Prostate gland (tissue), 2 donors: ENCODE measurements at regions not wholly inside any gene's neighbourhood (a gene's known extent, or its start where the extent isn't known, plus 50 kb on each side); places are given as distances from the start of the nearest gene placed in this dataset.

ENCODE experiments used
- DNase-seq: peaks from one replicate; pipeline ENCODE4 v3.0.0-alpha.2; 2019; ENCODE audit warnings: low spot score
- H3K27ac ChIP-seq, 2 donors: fragments of 200-600 bp; sonication (generic); 2 replicates each; pipeline ENCODE4 v1.5.1; 2017 to 2019
- H3K27me3 ChIP-seq: fragments of 200-600 bp; sonication (generic); replicated peaks from 2 replicates; pipeline ENCODE4 v1.5.1; 2019; ENCODE audit not compliant: insufficient read depth
- H3K36me3 ChIP-seq, 2 donors: fragments of 200-600 bp; sonication (generic); 1 replicate in 1 of 2; 2 replicates in 1 of 2; pipeline versions ENCODE4 v1.5.1 to v1.8.1; 2017 to 2019
- H3K4me1 ChIP-seq: fragments of 200-600 bp; sonication (generic); replicated peaks from 2 replicates; pipeline ENCODE4 v1.5.1; 2019
- H3K4me3 ChIP-seq, 2 donors: fragments of 200-600 bp; sonication (generic); 2 replicates each; pipeline ENCODE4 v1.5.1; 2017 to 2019
- H3K9me3 ChIP-seq: fragments of 200-600 bp; sonication (generic); 2 replicates; pipeline ENCODE4 v1.5.1; 2017
- POLR2A ChIP-seq: fragments of 450-650 bp; IDR thresholded peaks from one replicate; pipeline ENCODE4 v1.6.1; 2016; ENCODE audit warnings: antibody characterized with exemption, mild to moderate bottlenecking
- POLR2AphosphoS5 ChIP-seq: sonication (generic); formaldehyde crosslinking; IDR thresholded peaks from one replicate; pipeline ENCODE4 v1.6.1; 2017; ENCODE audit warnings: antibody characterized with exemption
- WGBS: methylation state at CpG from one replicate; pipeline ENCODE4 v1.1.5; 2018; 5-methylcytosine and 5-hydroxymethylcytosine counted together
- intact Hi-C: fragments of 100-400 bp; cut with DNase I; formaldehyde crosslinking; loops from one replicate; pipeline ENCODE4 v1.14.2; 2022
- TF ChIP-seq, protein P1 (sequence below), 4 experiments: fragments of 200-600 bp in 2 of 4; fragments of 450-650 bp in 2 of 4; sonication (generic) in 2 of 4; IDR thresholded peaks; 1 replicate in 3 of 4; 2 replicates in 1 of 4; pipeline ENCODE4 v1.5.1; 2016 to 2019; ENCODE audit warnings: antibody characterized with exemption in 4 of 4, mild to moderate bottlenecking in 2 of 4, moderate library complexity in 2 of 4

DNA sequence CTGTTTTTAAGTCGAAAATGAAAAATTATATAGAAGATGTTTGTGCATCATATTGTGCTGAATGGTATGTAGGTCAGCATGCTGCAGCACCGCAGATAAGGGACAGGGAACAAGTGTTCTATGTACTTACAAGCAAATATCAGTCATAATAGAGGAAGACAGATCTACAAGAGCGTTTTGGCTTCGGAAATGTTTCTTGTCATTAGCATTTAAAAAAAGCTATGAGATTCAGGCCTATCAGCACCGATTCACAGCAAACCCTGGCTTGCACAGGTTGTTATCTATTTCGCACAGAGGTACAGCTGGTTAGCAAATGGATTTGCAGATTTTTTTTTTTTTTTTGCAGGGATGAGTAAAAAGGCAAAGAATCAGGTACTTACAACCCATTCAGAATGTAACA is 204.2 kb upstream of the TBC1D5 start:
- Histone ChIP-seq H3K27ac (no peak overlapping the region), H3K4me1 (no peaks in the 10 kb centered on the region), H3K4me3 (no peak overlapping the region), H3K27me3 (no peaks in the 10 kb centered on the region), H3K36me3 (no peaks in the 10 kb centered on the region), H3K9me3 (no peaks in the 10 kb centered on the region)
- intact Hi-C loops, result no loop called here
- 81% methylated on average over 6 of the region's 6 CpGs for WGBS
- DNase-seq, result no peak
- TF ChIP-seq, protein P1, sequence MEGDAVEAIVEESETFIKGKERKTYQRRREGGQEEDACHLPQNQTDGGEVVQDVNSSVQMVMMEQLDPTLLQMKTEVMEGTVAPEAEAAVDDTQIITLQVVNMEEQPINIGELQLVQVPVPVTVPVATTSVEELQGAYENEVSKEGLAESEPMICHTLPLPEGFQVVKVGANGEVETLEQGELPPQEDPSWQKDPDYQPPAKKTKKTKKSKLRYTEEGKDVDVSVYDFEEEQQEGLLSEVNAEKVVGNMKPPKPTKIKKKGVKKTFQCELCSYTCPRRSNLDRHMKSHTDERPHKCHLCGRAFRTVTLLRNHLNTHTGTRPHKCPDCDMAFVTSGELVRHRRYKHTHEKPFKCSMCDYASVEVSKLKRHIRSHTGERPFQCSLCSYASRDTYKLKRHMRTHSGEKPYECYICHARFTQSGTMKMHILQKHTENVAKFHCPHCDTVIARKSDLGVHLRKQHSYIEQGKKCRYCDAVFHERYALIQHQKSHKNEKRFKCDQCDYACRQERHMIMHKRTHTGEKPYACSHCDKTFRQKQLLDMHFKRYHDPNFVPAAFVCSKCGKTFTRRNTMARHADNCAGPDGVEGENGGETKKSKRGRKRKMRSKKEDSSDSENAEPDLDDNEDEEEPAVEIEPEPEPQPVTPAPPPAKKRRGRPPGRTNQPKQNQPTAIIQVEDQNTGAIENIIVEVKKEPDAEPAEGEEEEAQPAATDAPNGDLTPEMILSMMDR (IDR thresholded peaks at IDR 0.05), result no peak
- TF ChIP-seq POLR2AphosphoS5 (no peak), POLR2A (no peak)

- H3K4me3 ChIP-seq, result no peak overlapping the region
These were observed 203.5 kb upstream of the TBC1D5 start for GRCh38 chr3:17945799-17946399.

GRCh38 chr3:17945018-17945798 is 202.8 kb upstream of the TBC1D5 start:
- intact Hi-C loops, result no loop called here
- H3K27me3 ChIP-seq, result no peaks in the 10 kb centered on the region
- no peaks in the 10 kb centered on the region for H3K36me3 ChIP-seq
- DNase-seq, result no peak
- no peak overlapping the region for H3K27ac ChIP-seq
- 63% methylated on average over 2 of the region's 2 CpGs for WGBS
- TF ChIP-seq, protein P1 (IDR thresholded peaks at IDR 0.05), result no peak
- TF ChIP-seq POLR2AphosphoS5 (no peak), POLR2A (no peak)
- no peaks in the 10 kb centered on the region for H3K9me3 ChIP-seq
- H3K4me3 ChIP-seq, result no peak overlapping the region
- no peaks in the 10 kb centered on the region for H3K4me1 ChIP-seq

More at GRCh38 chr3:17945799-17946399, 203.5 kb upstream of the TBC1D5 start:
- no peak for DNase-seq
- no peak for TF ChIP-seq POLR2A
- TF ChIP-seq, protein P1 (IDR thresholded peaks at IDR 0.05), result no peak
- TF ChIP-seq POLR2AphosphoS5, result no peak
- WGBS, result 80% methylated on average over 6 of the region's 6 CpGs
- Histone ChIP-seq H3K9me3 (no peaks in the 10 kb centered on the region), H3K36me3 (no peaks in the 10 kb centered on the region), H3K27me3 (no peaks in the 10 kb centered on the region), H3K27ac (no peak overlapping the region), H3K4me1 (no peaks in the 10 kb centered on the region)
- intact Hi-C loops, result no loop called here

- Histone ChIP-seq H3K36me3 (no peaks in the 10 kb centered on the region), H3K4me1 (no peaks in the 10 kb centered on the region), H3K27ac (no peak overlapping the region), H3K9me3 (no peaks in the 10 kb centered on the region), H3K4me3 (no peak overlapping the region), H3K27me3 (no peaks in the 10 kb centered on the region)
- 98% methylated on average over 2 of the region's 2 CpGs for WGBS
- intact Hi-C loops, result no loop called here
- TF ChIP-seq, protein P1 (IDR thresholded peaks at IDR 0.05), result no peak
- TF ChIP-seq POLR2A, result no peak
- no peak for TF ChIP-seq POLR2AphosphoS5
- no peak for DNase-seq
These were observed 200.4 kb upstream of the TBC1D5 start for GRCh38 chr3:17942856-17943255.

DNA sequence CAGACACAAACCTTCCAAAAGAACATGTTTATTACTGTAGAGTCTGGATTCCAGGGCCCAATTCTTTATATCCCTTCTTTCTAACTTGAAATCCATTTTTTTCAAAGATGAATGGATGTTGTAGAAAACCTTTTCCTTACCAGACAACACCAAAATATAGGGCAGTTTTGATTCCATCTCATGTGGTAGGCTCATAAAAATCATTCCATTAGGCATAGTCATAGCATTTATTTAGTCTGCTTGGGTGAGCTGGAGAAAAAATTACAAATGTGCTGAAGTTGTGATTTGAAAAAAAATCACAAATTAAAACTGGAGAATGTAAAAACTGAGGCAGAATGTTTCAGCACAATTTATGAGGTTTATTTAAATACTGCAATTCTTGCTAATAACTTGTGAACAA is 199.3 kb upstream of the TBC1D5 start:
- Histone ChIP-seq H3K36me3 (no peaks in the 10 kb centered on the region), H3K9me3 (no peaks in the 10 kb centered on the region), H3K4me1 (no peaks in the 10 kb centered on the region), H3K4me3 (no peak overlapping the region), H3K27ac (no peak overlapping the region), H3K27me3 (no peaks in the 10 kb centered on the region)
- TF ChIP-seq POLR2AphosphoS5 (no peak), POLR2A (no peak)
- TF ChIP-seq, protein P1 (IDR thresholded peaks at IDR 0.05), result no peak
- intact Hi-C loops, result no loop called here
- DNase-seq, result no peak
